ENCODE measurements at regions not wholly inside any gene's neighbourhood (a gene's known extent, or its start where the extent isn't known, plus 50 kb on each side); places are given as distances from the start of the nearest gene placed in this dataset.

GRCh38 chr1:221511797-221512196 lies 230.1 kb downstream of the DUSP10 start:
- TF ChIP-seq GATA3 (IDR thresholded peaks at IDR 0.05; ENCODE audit: low read depth, low read length): peak; percentile 80
- TF ChIP-seq GATA2 (IDR thresholded peaks at IDR 0.05; ENCODE audit: low read depth, low read length): peak; percentile 94

Measured in SH-SY5Y (cell line).